Epithelial cell of esophagus (primary cell): ENCODE measurements at regions not wholly inside any gene's neighbourhood (a gene's known extent, or its start where the extent isn't known, plus 50 kb on each side); places are given as distances from the start of the nearest gene placed in this dataset.
"Not testable (repeated sequence)": the region's sequence is repeated elsewhere in the genome, so short reads cannot be mapped to it uniquely, and the experiment has no call there.

ENCODE experiments used
- DNase-seq: peaks from one replicate; pipeline ENCODE4 v3.0.0; 2010; ENCODE audit warnings: low read depth
- H3K4me3 ChIP-seq: 2 replicates; pipeline ENCODE4 v1.5.1; 2011; ENCODE audit warnings: mild to moderate bottlenecking, low read length, control low read depth
- TF ChIP-seq, protein P1 (sequence below): IDR thresholded peaks from 2 replicates; pipeline ENCODE4 v1.5.1; 2011; ENCODE audit warnings: low read depth, mild to moderate bottlenecking, low read length, control low read depth, inconsistent platforms; ENCODE audit not compliant: insufficient read depth; ENCODE audit errors: missing control alignments

DNA sequence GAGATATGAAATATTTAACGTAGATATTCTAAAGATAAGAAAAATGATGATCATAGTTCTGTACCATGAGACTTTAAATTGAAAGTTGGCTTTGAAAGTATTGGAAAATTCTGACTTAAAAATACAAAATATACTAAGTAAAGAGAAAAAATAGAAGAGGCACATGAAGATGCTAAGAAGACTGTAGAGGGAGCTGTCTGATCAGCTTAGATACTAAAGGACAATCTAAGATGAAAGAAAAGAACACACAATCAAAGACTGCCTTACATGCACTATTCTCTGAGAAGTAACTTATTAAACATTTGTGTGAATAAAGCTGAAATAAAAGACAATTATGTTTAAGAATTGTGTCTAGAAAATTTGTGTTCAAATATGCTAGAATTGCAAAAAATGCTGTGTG, 55.1 kb downstream of the RBMXL2 start:
- peak; percentile 48 for DNase-seq
- TF ChIP-seq, protein P1, sequence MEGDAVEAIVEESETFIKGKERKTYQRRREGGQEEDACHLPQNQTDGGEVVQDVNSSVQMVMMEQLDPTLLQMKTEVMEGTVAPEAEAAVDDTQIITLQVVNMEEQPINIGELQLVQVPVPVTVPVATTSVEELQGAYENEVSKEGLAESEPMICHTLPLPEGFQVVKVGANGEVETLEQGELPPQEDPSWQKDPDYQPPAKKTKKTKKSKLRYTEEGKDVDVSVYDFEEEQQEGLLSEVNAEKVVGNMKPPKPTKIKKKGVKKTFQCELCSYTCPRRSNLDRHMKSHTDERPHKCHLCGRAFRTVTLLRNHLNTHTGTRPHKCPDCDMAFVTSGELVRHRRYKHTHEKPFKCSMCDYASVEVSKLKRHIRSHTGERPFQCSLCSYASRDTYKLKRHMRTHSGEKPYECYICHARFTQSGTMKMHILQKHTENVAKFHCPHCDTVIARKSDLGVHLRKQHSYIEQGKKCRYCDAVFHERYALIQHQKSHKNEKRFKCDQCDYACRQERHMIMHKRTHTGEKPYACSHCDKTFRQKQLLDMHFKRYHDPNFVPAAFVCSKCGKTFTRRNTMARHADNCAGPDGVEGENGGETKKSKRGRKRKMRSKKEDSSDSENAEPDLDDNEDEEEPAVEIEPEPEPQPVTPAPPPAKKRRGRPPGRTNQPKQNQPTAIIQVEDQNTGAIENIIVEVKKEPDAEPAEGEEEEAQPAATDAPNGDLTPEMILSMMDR: peak; percentile 28
- H3K4me3 ChIP-seq: no peak overlapping the region

DNA sequence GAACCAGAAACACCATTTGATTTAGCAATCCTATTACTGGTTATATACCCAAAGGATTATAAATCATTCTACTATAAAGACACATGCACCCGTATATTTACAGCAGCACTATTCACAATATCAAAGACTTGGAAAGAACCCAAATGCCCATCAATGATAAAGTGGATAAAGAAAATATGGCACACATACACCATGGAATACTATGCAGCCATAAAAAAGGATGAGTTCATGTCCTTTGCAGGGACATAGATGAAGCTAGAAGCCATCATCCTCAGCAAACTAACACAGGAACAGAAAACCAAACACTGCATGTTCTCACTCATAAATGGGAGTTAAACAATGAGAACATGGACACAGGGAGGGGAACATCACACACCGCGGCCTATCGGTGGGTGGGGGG, 61.3 kb downstream of the RBMXL2 start:
- DNase-seq: not testable (repeated sequence)

DNA sequence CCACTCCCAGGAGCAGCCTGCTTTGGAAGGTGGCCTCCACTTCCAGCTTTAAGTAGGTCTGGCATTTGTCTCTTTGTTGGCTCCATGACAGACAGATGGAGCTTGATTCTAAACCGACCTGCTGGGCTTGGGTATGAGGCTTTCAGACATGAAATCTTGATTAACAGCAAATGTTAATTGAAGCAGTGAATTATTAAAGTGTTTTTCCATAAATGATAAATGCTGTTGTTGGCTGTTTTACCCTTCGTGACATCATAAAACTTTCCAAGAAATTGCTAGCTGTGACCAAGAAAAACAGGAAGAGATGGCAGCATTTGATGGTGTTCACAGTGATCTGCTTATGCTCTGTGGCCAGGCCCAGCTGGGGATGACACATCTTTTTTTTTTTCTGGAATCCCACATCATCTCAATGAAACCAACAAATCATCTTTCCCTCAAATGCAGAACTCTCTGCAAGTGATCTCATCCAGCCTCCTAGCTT, 66.1 kb downstream of the RBMXL2 start:
- DNase-seq: no peak
- TF ChIP-seq, protein P1: no peak
- H3K4me3 ChIP-seq: no peak overlapping the region

More for the DNA sequence above, 61.3 kb downstream of the RBMXL2 start:
- not testable (repeated sequence) for H3K4me3 ChIP-seq

DNA sequence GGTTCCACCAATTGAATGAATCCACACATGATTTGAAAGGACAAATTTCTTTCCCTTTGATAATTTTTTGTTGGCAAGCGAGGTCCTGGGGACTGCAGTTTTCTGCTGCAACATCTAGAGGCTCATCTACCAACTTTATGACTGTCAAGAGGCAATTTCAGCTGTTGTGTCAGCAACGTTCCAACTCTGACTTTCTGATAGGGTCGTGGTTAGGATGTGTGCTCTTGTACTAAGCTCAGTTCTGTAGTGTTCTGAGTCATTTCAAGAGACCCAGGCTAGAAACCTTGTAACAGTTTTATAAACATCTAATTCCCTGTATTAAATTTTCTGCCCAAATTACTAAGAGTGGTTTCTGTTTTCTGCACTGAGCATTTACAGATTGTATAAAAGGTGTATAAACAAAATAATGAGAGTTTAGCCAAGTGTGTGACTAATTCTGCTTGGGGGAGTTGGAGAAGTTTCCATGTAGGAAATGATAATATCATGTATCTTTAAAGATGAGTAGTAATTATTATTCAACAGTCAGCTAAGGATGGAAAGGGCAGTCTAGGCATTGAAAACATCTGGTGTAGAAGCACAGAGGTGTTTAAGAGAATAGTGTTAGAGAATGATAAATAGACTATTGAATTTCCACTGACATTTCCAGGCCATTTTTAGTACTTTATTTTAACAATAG, 72.2 kb downstream of the RBMXL2 start:
- H3K4me3 ChIP-seq: no peak overlapping the region
- DNase-seq: no peak
- TF ChIP-seq, protein P1: no peak

DNA sequence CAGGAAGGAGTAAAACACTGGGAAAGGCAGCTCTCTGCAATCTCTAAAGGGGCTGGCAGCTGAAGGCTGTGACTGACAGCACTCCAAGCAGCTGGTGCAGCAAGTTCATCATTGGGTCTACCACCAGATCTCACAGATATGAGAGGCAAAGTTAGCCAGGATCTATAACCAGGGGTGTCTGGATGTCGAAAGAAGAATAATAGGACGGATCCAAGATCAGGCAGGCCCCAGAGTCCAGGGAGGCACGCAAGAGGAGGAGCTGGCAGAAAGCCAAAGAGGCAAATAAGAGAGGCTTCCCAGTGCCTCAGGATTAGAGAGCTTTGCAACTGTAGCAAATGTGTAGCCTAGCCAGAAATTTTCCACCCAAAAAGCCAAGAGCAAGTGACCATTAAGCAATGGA, 77.1 kb downstream of the RBMXL2 start:
- DNase-seq: peak; percentile 10
- TF ChIP-seq, protein P1: no peak
- no peak overlapping the region for H3K4me3 ChIP-seq

DNA sequence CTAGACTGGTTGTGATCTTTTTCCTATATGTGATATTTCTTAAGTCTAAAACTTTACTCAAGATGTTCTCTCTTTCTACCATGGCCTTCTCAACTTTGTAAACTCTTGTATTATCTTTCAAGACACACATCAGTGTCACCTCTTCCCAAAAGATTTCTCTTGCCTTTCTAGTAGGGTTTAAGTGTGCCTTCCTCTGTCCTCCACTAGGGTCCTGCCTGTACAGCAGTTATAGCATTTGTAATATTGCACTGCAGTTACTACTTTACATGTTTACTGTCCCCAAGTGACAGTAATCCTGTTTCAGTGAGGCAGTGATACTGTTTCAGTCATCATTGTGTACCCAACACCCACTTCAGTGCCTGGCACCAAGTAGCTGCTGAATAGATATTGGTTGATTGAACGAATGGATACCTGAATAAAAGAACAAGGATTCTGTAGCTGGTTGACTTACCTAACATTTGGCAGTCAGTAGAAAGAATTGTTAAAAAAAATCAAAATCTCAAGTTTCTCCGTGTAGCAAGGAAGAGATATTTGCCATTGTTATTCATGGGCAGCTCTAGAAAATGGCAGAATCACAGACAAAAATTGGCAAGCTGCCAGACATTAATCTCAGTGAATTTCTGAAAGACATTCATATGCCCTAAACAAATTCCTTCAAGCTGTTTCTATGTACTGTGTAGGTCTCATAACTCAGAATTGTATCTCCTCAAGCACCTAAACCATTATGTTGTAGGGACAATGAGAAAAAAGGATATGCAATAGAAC, 79.4 kb downstream of the RBMXL2 start:
- DNase-seq: no peak
- no peak overlapping the region for H3K4me3 ChIP-seq
- TF ChIP-seq, protein P1: peak; percentile 19

DNA sequence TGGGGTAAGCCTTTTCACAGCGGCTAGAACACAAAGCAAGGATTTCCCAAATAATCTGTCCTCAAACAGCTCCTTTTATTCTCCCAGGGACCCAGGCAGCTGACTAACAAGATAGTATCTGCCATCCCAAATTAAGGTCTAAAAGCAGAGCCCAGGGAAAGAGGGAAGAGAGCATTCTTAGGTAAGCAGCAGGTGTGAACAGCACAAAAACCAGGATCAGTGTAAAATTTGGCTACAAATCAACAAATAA, 79.9 kb downstream of the RBMXL2 start:
- H3K4me3 ChIP-seq: no peak overlapping the region
- DNase-seq: no peak
- TF ChIP-seq, protein P1: no peak
